Esophagus (tissue), 2 donors: ENCODE measurements at regions not wholly inside any gene's neighbourhood (a gene's known extent, or its start where the extent isn't known, plus 50 kb on each side); places are given as distances from the start of the nearest gene placed in this dataset.
"Not testable (repeated sequence)": the region's sequence is repeated elsewhere in the genome, so short reads cannot be mapped to it uniquely, and the experiment has no call there.

Experiments
- H3K27ac ChIP-seq, 2 donors: one replicate each; pipeline ENCODE4 v1.5.1; 2013; ENCODE audit warnings: low read depth in 2 of 2, mild to moderate bottlenecking in 2 of 2, inconsistent platforms in 1 of 2, low read length in 1 of 2, moderate library complexity in 1 of 2
- H3K27me3 ChIP-seq, 2 donors: one replicate each; pipeline ENCODE4 v1.6.1; 2013; ENCODE audit warnings: low read length in 2 of 2, control low read depth in 1 of 2, mild to moderate bottlenecking in 1 of 2; ENCODE audit not compliant: insufficient read depth in 2 of 2, control insufficient read depth in 1 of 2
- H3K36me3 ChIP-seq, 2 donors: one replicate each; pipeline ENCODE4 v1.6.1; 2013; ENCODE audit warnings: low read length in 1 of 2; ENCODE audit not compliant: control insufficient read depth in 2 of 2, insufficient read depth in 2 of 2
- H3K4me1 ChIP-seq, 2 donors: one replicate each; pipeline ENCODE4 v1.6.1; 2013; ENCODE audit warnings: low read length in 1 of 2; ENCODE audit not compliant: control insufficient read depth in 2 of 2, insufficient read depth in 2 of 2
- H3K4me3 ChIP-seq, 2 donors: one replicate each; pipeline ENCODE4 v1.5.1; 2013; ENCODE audit warnings: low read length in 2 of 2, mild to moderate bottlenecking in 2 of 2, low read depth in 1 of 2, moderate library complexity in 1 of 2
- H3K9me3 ChIP-seq, 2 donors: one replicate each; pipeline ENCODE4 v1.6.1; 2013; ENCODE audit warnings: mild to moderate bottlenecking in 2 of 2, low read depth in 1 of 2, low read length in 1 of 2, moderate library complexity in 1 of 2; ENCODE audit not compliant: control insufficient read depth in 2 of 2, insufficient read depth in 1 of 2
- WGBS, 2 donors: extraction: QIAGEN DNeasy Blood & Tissue Kit; methylation state at CpG; one replicate each; pipeline ENCODE4 v1.1.7; 2013; 5-methylcytosine and 5-hydroxymethylcytosine counted together
- donor health status: healthy with polysubstance abuse.
- donor health status: Bipolar disorder and iron deficiency.

DNA sequence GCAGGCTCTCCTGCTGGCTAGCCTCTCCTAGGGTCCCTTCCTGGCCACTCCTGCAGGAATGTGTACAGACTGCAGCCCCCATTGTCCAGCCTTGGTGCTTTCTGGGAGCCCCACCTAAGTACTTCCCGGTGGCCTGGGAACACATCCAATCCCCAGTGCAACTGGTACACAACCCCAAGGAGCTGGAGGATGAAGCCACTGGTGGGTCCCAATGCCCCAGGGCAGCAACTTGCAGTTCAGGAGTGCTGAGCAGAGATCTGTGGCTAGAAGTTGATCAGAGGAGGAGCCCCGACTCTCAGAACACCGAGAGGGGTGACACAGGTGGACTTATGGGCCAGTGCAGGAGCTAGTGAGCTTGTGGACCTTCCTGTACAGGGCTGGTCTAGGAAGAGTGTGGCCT lies 1093.7 kb upstream of the ACO1 start:
- WGBS, 2 donors: 82 to 88% methylated on average over 3 of the region's 3 CpGs
- Histone ChIP-seq H3K27me3 (no peaks in the 10 kb centered on the region), H3K36me3 (no peaks in the 10 kb centered on the region), H3K27ac (no peak overlapping the region), H3K4me1 (no peaks in the 10 kb centered on the region), H3K9me3 (peaks cover 0 to 5% of the 10 kb centered on the region in 2 donors), H3K4me3 (no peak overlapping the region)

DNA sequence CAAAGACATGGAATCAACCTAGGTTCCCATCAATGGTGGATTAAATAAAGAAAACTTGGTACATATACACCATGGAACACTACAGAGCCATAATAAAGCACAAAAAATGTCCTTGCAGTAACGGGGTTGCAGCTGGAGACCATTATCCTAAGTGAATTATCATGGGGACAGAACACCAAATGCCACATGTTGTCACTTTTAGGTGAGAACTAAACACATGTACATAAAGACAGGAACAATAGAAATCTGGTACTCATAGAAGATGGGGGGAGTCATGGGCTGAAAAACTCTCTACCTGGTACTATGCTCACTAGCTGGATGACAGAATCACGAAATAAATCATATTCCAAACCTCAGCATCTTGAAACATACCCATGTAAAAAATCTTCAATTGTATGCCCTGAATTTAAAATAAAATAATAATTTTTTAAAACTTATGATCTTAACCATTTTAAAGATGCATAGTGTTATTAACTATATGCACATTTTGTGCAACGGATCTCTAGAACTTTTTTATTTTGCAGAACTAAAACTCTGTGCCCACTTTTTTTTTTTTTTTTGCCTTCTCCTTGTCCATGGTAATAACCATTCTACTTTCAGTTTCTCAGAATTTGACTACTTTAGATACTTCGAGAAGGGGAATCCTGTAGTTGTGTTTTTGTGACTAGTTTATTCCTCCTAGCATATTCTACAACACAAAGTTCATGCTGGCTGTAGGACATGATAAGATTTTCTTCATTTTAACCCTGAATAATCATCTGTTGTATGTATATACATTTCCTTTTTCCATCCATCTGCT lies 1081.6 kb upstream of the ACO1 start:
- no peaks in the 10 kb centered on the region for H3K4me1 ChIP-seq
- 66 to 68% methylated on average over 4 of the region's 4 CpGs for WGBS, 2 donors
- no peaks in the 10 kb centered on the region for H3K9me3 ChIP-seq

DNA sequence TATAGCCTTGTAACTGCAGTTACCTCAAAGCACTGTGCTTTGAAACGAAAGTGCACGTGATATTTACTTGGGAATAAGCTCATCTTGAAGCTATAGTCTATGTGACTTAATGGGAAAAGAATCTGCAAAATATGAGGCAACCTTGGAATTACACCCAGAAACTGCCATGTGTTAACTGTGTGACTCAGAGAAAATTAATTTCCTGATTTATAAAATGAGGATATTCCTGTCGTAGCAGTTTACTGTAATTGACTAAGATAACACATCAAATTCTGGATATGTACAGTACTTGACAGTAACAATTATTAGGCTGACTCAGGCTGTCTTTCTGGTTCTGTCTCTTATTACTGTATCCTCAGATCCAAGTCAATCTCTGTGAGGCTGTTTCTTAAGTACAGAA lies 1079.9 kb upstream of the ACO1 start:
- H3K27me3 ChIP-seq: no peaks in the 10 kb centered on the region
- 20 to 26% methylated on average over 3 of the region's 3 CpGs for WGBS, 2 donors
- no peak overlapping the region for H3K27ac ChIP-seq
- no peaks in the 10 kb centered on the region for H3K36me3 ChIP-seq
- H3K4me3 ChIP-seq: no peak overlapping the region
- H3K9me3 ChIP-seq: no peaks in the 10 kb centered on the region
- no peaks in the 10 kb centered on the region for H3K4me1 ChIP-seq

More for the DNA sequence above, 1081.6 kb upstream of the ACO1 start:
- no peak overlapping the region for H3K4me3 ChIP-seq
- no peak overlapping the region for H3K27ac ChIP-seq
- H3K27me3 ChIP-seq: no peaks in the 10 kb centered on the region
- no peaks in the 10 kb centered on the region for H3K36me3 ChIP-seq

DNA sequence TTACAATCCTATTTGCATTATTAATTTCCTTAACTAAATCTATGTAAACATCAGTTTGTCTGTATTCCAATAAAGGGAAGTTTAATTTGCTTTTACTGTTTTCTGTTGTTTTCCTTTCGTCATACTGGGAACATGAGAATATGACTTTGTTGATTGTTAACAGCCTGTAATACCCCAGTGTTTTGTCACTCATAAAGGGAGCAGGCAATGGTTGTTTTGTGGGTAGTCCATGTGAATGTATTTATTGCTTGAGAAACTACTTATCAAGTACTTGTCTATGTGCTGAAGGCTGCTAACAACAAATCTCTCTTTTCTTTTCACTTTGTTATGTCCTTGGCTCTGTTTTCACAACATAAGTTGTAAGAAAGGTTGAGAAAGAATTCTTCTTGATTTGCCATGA lies 1070.2 kb upstream of the ACO1 start:
- Histone ChIP-seq H3K9me3 (no peaks in the 10 kb centered on the region), H3K4me3 (no peak overlapping the region), H3K27me3 (no peaks in the 10 kb centered on the region), H3K4me1 (no peaks in the 10 kb centered on the region), H3K27ac (no peak overlapping the region), H3K36me3 (no peaks in the 10 kb centered on the region)
- 52 to 74% methylated on average over 1 of the region's 1 CpG for WGBS, 2 donors

DNA sequence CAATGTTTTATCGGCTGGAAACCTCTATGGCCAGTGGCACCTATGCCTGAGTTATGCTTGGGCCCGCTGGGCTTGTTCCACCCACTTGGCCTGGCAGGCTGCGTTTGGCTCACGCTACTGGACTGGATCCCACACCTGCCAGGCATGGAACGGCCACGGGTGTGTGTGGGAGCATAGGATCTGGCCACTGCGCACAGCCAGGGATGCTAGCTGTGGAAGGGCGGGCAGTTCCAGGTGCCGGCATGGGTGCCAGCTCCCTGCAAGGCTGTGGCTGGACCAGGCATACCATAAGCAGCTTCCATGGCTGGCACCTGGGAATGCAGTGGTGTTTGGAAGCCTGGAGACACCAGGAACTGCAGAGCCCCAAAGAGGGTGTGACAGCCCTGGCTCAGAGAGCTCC lies 1063.9 kb upstream of the ACO1 start:
- H3K27me3 ChIP-seq: no peaks in the 10 kb centered on the region
- H3K4me1 ChIP-seq: no peaks in the 10 kb centered on the region
- H3K36me3 ChIP-seq: no peaks in the 10 kb centered on the region
- WGBS, 2 donors: 88 to 91% methylated on average over 9 of the region's 9 CpGs
- no peak overlapping the region for H3K27ac ChIP-seq
- peaks cover 0 to 5% of the 10 kb centered on the region in 2 donors for H3K9me3 ChIP-seq
- H3K4me3 ChIP-seq: no peak overlapping the region

DNA sequence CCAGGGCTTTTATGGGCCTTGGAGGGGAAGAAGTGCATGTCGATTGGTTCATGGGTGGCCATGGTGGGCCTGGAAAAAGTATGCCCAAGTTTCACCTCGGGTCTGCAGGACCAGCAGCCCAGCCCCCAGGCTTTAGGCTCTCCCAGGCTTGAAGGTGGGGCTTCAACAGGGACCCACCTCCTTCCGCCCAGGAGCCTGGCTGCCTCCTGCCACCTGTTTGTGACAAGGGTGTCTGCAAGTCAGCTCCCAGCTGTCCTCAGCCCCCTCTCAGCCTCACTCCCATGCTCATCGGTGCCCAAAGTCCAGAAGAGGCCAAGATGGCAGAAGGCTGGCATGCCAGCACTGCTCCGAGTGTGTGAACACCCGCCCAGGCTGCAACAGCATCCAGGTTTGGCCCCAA lies 1063.2 kb upstream of the ACO1 start:
- Histone ChIP-seq H3K4me1 (no peaks in the 10 kb centered on the region), H3K4me3 (no peak overlapping the region), H3K36me3 (no peaks in the 10 kb centered on the region), H3K27me3 (no peaks in the 10 kb centered on the region), H3K9me3 (peaks cover 0 to 8% of the 10 kb centered on the region in 2 donors), H3K27ac (no peak overlapping the region)
- 71 to 84% methylated on average over 6 of the region's 6 CpGs for WGBS, 2 donors

DNA sequence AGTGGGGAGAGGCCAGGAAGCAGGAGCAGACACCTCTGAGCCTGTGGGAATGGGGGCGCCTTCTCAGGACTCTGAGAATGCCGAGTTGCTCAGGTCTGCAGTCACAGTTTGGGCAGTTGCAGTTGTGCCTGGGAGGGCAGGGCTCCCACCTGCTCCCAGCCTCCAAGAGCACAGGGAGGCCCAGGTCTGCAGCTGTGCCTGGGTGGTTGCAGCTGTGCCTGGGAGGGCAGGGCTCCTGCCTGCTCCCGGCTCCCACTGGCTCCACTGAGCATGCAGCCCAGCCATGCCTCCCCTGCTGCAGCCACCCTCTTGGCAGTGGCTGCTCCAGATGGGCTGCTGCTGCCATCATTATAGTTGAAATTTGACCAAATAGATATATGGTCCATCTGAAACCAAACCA lies 1062.8 kb upstream of the ACO1 start:
- Histone ChIP-seq H3K27me3 (no peaks in the 10 kb centered on the region), H3K36me3 (no peaks in the 10 kb centered on the region), H3K4me1 (no peaks in the 10 kb centered on the region), H3K4me3 (no peak overlapping the region), H3K27ac (no peak overlapping the region), H3K9me3 (peaks cover 0 to 8% of the 10 kb centered on the region in 2 donors)
- 86 to 96% methylated on average over 3 of the region's 3 CpGs for WGBS, 2 donors

DNA sequence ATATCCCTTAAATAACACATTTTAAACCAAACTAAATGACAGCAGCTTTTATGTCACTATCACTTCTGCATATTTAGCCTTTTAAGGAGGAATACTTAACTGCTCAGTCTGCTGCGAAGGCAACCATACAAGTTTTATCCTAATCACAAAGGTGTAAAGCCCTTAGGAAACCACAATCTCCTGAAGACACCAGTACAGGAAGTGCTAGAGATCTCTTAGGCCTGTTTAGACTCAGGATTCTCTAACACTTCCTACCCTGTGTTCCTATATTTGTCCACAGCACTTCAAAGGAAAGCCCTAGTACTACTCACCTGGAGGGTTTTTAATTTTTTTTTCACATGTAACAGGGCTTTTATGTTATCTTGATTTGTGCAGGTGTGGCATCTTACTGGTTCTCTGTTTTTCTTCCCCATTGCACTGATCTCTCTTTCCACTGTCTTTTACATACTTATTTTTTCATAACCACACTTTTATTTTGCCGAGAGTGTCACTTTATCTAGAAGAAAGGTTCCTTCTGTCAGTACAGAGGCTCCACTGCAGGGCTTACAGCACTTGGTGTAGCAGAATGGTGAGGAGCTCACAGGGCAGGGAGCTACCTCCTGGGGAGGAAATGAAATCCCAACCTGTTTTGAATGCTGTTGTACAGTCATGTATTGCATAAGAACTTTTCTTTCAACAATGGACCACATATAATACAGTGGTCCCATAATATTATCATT lies 1060.6 kb upstream of the ACO1 start:
- Histone ChIP-seq H3K27ac (no peak overlapping the region), H3K36me3 (no peaks in the 10 kb centered on the region), H3K4me1 (no peaks in the 10 kb centered on the region), H3K27me3 (no peaks in the 10 kb centered on the region), H3K4me3 (no peak overlapping the region), H3K9me3 (peaks cover 0 to 8% of the 10 kb centered on the region in 2 donors)
- 64 to 70% methylated on average over 2 of the region's 2 CpGs for WGBS, 2 donors

DNA sequence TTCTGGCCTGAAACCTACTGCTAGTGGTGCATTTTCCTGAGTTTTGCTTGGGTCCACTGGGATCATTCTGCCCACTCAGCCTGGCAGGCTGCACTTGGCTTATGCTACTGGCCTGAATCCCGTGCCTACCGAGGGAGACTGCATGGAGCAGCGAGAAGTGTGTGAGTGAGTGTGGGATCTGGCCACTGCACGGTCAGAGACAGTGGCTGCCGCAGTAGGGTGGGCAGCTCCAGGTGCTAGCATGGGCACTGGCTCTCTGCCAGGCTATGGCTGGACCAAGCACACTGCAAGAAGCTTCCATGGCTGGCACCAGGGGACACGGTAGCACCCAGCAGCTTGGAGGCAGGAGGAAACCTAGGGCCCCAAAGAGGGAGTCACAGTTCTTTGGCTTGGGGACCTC lies 1058.7 kb upstream of the ACO1 start:
- whole genome bisulfite sequencing, 2 donors: 91 to 94% methylated on average over 6 of the region's 6 CpGs
- H3K27ac ChIP-seq: no peak overlapping the region
- no peak overlapping the region for H3K4me3 ChIP-seq
- no peaks in the 10 kb centered on the region for H3K36me3 ChIP-seq
- no peaks in the 10 kb centered on the region for H3K4me1 ChIP-seq
- H3K9me3 ChIP-seq: peaks cover 0 to 5% of the 10 kb centered on the region in 2 donors
- no peaks in the 10 kb centered on the region for H3K27me3 ChIP-seq

DNA sequence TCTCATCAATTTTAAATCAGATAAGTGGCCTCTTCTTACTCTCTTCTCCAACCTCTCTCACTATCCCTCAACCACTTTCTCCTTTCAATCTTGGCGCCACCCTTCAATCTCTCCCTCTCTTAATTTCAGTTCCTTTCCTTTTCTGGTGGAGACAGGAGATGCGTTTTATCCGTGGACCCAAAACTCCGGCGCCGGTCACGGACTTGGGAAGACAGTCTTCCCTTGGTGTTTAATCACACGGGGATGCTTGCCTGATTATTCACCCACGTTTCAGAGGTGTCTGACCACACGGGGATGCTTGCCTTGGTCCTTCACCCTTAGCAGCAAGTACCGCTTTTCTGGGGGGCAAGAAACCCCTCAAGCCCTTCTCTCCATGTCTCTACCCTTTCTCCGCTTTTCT lies 1057.6 kb upstream of the ACO1 start:
- H3K4me1 ChIP-seq, H3K36me3 ChIP-seq, H3K27ac ChIP-seq, H3K27me3 ChIP-seq, H3K9me3 ChIP-seq, H3K4me3 ChIP-seq: not testable (repeated sequence)
- WGBS, 2 donors: 91 to 92% methylated on average over 12 of the region's 12 CpGs
